ENCODE measurements at regions not wholly inside any gene's neighbourhood (a gene's known extent, or its start where the extent isn't known, plus 50 kb on each side); places are given as distances from the start of the nearest gene placed in this dataset.

GRCh38 chr6:164308339-164308738 lies 893.8 kb downstream of the QKI start:
- H4K20me1 ChIP-seq (replicated peaks; ENCODE audit: control insufficient read depth, insufficient read depth, low read length): no peaks in the 10 kb centered on the region
- no peak for TF ChIP-seq POLR3G (IDR thresholded peaks at IDR 0.05; ENCODE audit: extremely low read depth, insufficient read length, insufficient replicate concordance)
- no peak for TF ChIP-seq RHOXF2B (CRISPR knock-in tag; conservative IDR thresholded peaks at IDR 0.05)
- TF ChIP-seq SMARCA4 (IDR thresholded peaks at IDR 0.05): no peak
- H3K9me3 ChIP-seq (replicated peaks; ENCODE audit: control insufficient read depth, insufficient read depth, low read depth, low read length): no peaks in the 10 kb centered on the region
- H3K79me2 ChIP-seq (ENCODE audit: control insufficient read depth, insufficient read depth, low read length): peaks cover 12% of the 10 kb centered on the region; the same call in 1 of the 3 replicates
- in situ Hi-C loops (cut with MboI) (no loop called here), intact Hi-C loops (cut with micrococcal nuclease) (no loop called here)
- ChIA-PET CTCF (ENCODE audit: low intra/inter-chr PET ratio) (no interaction called here), POLR2A (no interaction called here)
- H3K4me1 ChIP-seq (replicated peaks in 1 of 2; ENCODE audit: control insufficient read depth in 2 of 2, insufficient read depth in 2 of 2, low read length in 2 of 2): no peaks in the 10 kb centered on the region
- DNase-seq (ENCODE audit: extremely low read depth in 1 of 4, low spot score in 3 of 4) (no peak), FAIRE-seq (no peak), ATAC-seq (no peak)
- H3K27ac ChIP-seq (ENCODE audit: extremely low read depth, low read depth, low read length): no peak overlapping the region
- H3K36me3 ChIP-seq (ENCODE audit: control insufficient read depth, insufficient read depth, low read length): peaks cover 25% of the 10 kb centered on the region; the same call in 2 of the 3 replicates
- no TSS peak for BruUV-seq (replicated peaks)
- H3K27me3 ChIP-seq (ENCODE audit: control insufficient read depth in 2 of 2, insufficient read depth in 2 of 2, low read length in 2 of 2): no peaks in the 10 kb centered on the region
- no peaks in the 10 kb centered on the region for H3K9me1 ChIP-seq (ENCODE audit: control insufficient read depth, insufficient read depth, low read length)
- H3K4me3 ChIP-seq: no peak overlapping the region
- H3K9ac ChIP-seq (ENCODE audit: insufficient read depth in 1 of 2, low read depth in 2 of 2, low read length in 2 of 2): no peak overlapping the region
- no peak overlapping the region for H2AFZ ChIP-seq (ENCODE audit: low read depth, low read length)
- H3K4me2 ChIP-seq (ENCODE audit: insufficient read depth, low read length): no peak overlapping the region

DNA sequence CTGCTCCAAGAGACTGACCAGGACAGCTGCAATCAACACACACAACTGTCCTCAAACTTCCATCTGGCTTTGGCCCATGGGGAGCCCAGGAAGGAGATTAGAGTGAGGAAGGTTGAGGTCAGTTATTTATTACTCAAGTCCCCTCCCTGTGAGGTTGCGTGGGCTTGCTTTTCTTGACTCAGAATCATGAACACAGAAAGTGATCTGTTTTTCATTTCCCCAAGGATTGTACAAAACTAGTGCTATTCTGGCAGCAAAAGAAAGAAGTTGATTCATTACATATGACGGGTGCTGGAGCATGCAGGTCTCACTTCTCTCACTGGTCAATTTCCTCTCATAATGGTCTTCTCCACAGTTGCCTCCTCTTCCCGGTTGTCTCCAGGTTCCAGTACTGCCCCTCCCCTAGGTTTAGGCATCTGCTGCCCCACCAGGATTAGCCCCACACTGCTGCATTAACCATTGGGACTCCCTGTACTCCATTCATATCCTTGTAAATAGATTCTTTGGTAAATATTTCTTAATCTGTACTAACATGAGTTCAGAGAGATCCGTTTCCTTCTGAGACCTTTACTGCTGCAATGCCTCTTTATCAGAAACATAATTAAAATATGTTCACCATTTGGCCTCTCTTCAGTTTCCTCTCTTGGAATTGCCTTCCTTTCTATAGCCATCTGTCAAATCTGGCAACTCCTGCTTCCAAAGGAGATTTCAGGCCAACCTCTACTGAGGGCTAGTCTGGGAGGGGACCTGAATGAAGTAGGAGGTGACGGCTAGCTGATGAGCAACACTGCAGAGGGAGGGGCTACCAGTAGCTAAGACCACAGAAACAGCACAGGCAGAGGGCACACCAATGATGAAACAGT lies 888.8 kb downstream of the QKI start:
- POLR2A ChIA-PET: no interaction called here
- H3K9me1 ChIP-seq (ENCODE audit: control insufficient read depth, insufficient read depth, low read length): no peaks in the 10 kb centered on the region
- no peaks in the 10 kb centered on the region for H4K20me1 ChIP-seq (replicated peaks; ENCODE audit: control insufficient read depth, insufficient read depth, low read length)
- H3K4me3 ChIP-seq: no peak overlapping the region
- H3K27ac ChIP-seq (ENCODE audit: extremely low read depth, low read depth, low read length): no peak overlapping the region
- TF ChIP-seq SRSF3 (IDR thresholded peaks at IDR 0.05; ENCODE audit: insufficient read depth, low read length) (no peak), ZNF197 (CRISPR knock-in tag; IDR thresholded peaks at IDR 0.05; ENCODE audit: low read depth) (no peak), PHTF2 (CRISPR knock-in tag; IDR thresholded peaks at IDR 0.05) (no peak), ZNF668 (CRISPR knock-in tag; IDR thresholded peaks at IDR 0.05) (no peak), CREBBP (IDR thresholded peaks at IDR 0.05; ENCODE audit: low read depth, low read length) (no peak), SAFB (IDR thresholded peaks at IDR 0.05; ENCODE audit: borderline replicate concordance, low read depth, low read length) (no peak), MEF2A (IDR thresholded peaks at IDR 0.05; ENCODE audit: control insufficient read depth, low read depth, low read length) (no peak), ZBTB17 (CRISPR knock-in tag; IDR thresholded peaks at IDR 0.05) (no peak)
- DNase-seq (ENCODE audit: extremely low read depth in 1 of 4, low spot score in 3 of 4): no peak
- H3K9me3 ChIP-seq (replicated peaks; ENCODE audit: control insufficient read depth, insufficient read depth, low read depth, low read length): no peaks in the 10 kb centered on the region
- no peaks in the 10 kb centered on the region for H3K27me3 ChIP-seq (ENCODE audit: control insufficient read depth in 2 of 2, insufficient read depth in 2 of 2, low read length in 2 of 2)
- H3K79me2 ChIP-seq (ENCODE audit: control insufficient read depth, insufficient read depth, low read length): no peaks in the 10 kb centered on the region
- no peaks in the 10 kb centered on the region for H3K4me1 ChIP-seq (replicated peaks in 1 of 2; ENCODE audit: control insufficient read depth in 2 of 2, insufficient read depth in 2 of 2, low read length in 2 of 2)
- no TSS peak for BruUV-seq (replicated peaks)
- 24% methylated on average over 5 of the region's 5 CpGs for WGBS (ENCODE audit: insufficient coverage, low coverage, missing lambda C conversion rate)
- ATAC-seq: no peak
- no peak for FAIRE-seq
- no peak overlapping the region for H3K4me2 ChIP-seq (ENCODE audit: insufficient read depth, low read length)
- peaks cover 23% of the 10 kb centered on the region for H3K36me3 ChIP-seq (ENCODE audit: control insufficient read depth, insufficient read depth, low read length)
- intact Hi-C loops (cut with micrococcal nuclease): no loop called here
- H3K9ac ChIP-seq (ENCODE audit: insufficient read depth in 1 of 2, low read depth in 2 of 2, low read length in 2 of 2): no peak overlapping the region
- in situ Hi-C loops (cut with MboI): no loop called here
- CTCF ChIA-PET (ENCODE audit: low intra/inter-chr PET ratio): no interaction called here
- H2AFZ ChIP-seq (ENCODE audit: low read depth, low read length): no peak overlapping the region

Measured in K562 (cell line).